Right atrium auricular region (tissue), 2 donors: ENCODE measurements at regions not wholly inside any gene's neighbourhood (a gene's known extent, or its start where the extent isn't known, plus 50 kb on each side); places are given as distances from the start of the nearest gene placed in this dataset.

Experiments
- DNase-seq: peaks from one replicate; pipeline ENCODE4 v3.0.0-alpha.2; 2019; ENCODE audit warnings: low spot score
- H3K27ac ChIP-seq, 2 donors: fragments of 200-600 bp; sonication (generic); 1 replicate in 1 of 2; 2 replicates in 1 of 2; pipeline ENCODE4 v1.5.1; 2016 to 2019
- H3K27me3 ChIP-seq, 2 donors: fragments of 200-600 bp; sonication (generic); one replicate each; pipeline versions ENCODE4 v1.5.1 to v1.6.0; 2017 to 2019
- H3K36me3 ChIP-seq: fragments of 200-600 bp; sonication (generic); one replicate; pipeline ENCODE4 v1.5.1; 2016
- H3K4me1 ChIP-seq, 2 donors: fragments of 200-600 bp; sonication (generic); one replicate each; pipeline versions ENCODE4 v1.5.1 to v1.6.0; 2017 to 2019
- H3K4me3 ChIP-seq, 2 donors: fragments of 200-600 bp; sonication (generic); 1 replicate in 1 of 2; 2 replicates in 1 of 2; pipeline ENCODE4 v1.5.1; 2017 to 2019; ENCODE audit warnings: mild to moderate bottlenecking in 1 of 2, moderate library complexity in 1 of 2
- H3K9me3 ChIP-seq, 2 donors: fragments of 200-600 bp; sonication (generic); one replicate each; pipeline ENCODE4 v1.5.1; 2019
- CTCF ChIP-seq, 2 donors: fragments of 200-600 bp; sonication (generic); IDR thresholded peaks; one replicate each; pipeline ENCODE4 v1.5.1; 2019; ENCODE audit warnings: antibody characterized with exemption in 2 of 2

- no peaks in the 10 kb centered on the region for H3K4me1 ChIP-seq
- H3K36me3 ChIP-seq: no peaks in the 10 kb centered on the region
- no peak for TF ChIP-seq CTCF (IDR thresholded peaks at IDR 0.05)
- no peak for DNase-seq
- no peak overlapping the region for H3K27ac ChIP-seq
- H3K4me3 ChIP-seq: no peak overlapping the region
- H3K9me3 ChIP-seq: no peaks in the 10 kb centered on the region
- no peaks in the 10 kb centered on the region for H3K27me3 ChIP-seq
Measured at GRCh38 chr21:35579520-35580293, 480.6 kb downstream of the SETD4 start.

GRCh38 chr21:35578831-35579471 lies 481.4 kb downstream of the SETD4 start:
- Histone ChIP-seq H3K36me3 (no peaks in the 10 kb centered on the region), H3K4me1 (no peaks in the 10 kb centered on the region), H3K27ac (no peak overlapping the region), H3K27me3 (no peaks in the 10 kb centered on the region), H3K4me3 (no peak overlapping the region), H3K9me3 (no peaks in the 10 kb centered on the region)
- no peak for DNase-seq
- no peak for TF ChIP-seq CTCF (IDR thresholded peaks at IDR 0.05)

DNA sequence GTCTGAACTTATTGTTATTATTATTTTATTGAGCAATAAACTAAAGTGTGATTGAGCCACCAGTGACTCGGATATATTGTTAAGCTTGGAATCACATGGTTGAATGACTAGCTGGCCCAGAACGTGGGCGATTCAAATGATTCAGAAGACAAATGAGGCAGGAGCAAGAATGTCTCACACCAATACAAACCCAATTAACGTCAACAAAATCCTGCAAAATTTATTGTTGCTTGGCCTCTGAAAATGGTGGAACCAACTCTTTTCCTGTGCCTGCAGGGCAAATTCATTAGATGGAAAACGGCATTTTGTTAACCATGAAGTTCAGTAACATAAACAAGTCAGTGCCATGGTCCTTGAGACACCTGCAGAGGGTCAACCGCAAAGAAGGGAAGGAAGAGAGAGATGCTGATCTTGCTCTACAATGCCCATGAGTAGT lies 482.0 kb downstream of the SETD4 start:
- Histone ChIP-seq H3K4me3 (no peak overlapping the region), H3K4me1 (no peaks in the 10 kb centered on the region), H3K9me3 (no peaks in the 10 kb centered on the region), H3K27me3 (no peaks in the 10 kb centered on the region), H3K36me3 (no peaks in the 10 kb centered on the region), H3K27ac (no peak overlapping the region)
- no peak for DNase-seq
- TF ChIP-seq CTCF (IDR thresholded peaks at IDR 0.05): no peak

- TF ChIP-seq CTCF (IDR thresholded peaks at IDR 0.05): no peak
- no peaks in the 10 kb centered on the region for H3K4me1 ChIP-seq
- no peak overlapping the region for H3K4me3 ChIP-seq
- no peaks in the 10 kb centered on the region for H3K36me3 ChIP-seq
- no peaks in the 10 kb centered on the region for H3K27me3 ChIP-seq
- DNase-seq: no peak
- H3K27ac ChIP-seq: no peak overlapping the region
- no peaks in the 10 kb centered on the region for H3K9me3 ChIP-seq
Measured at GRCh38 chr21:35575280-35575915, 484.9 kb downstream of the SETD4 start.

DNA sequence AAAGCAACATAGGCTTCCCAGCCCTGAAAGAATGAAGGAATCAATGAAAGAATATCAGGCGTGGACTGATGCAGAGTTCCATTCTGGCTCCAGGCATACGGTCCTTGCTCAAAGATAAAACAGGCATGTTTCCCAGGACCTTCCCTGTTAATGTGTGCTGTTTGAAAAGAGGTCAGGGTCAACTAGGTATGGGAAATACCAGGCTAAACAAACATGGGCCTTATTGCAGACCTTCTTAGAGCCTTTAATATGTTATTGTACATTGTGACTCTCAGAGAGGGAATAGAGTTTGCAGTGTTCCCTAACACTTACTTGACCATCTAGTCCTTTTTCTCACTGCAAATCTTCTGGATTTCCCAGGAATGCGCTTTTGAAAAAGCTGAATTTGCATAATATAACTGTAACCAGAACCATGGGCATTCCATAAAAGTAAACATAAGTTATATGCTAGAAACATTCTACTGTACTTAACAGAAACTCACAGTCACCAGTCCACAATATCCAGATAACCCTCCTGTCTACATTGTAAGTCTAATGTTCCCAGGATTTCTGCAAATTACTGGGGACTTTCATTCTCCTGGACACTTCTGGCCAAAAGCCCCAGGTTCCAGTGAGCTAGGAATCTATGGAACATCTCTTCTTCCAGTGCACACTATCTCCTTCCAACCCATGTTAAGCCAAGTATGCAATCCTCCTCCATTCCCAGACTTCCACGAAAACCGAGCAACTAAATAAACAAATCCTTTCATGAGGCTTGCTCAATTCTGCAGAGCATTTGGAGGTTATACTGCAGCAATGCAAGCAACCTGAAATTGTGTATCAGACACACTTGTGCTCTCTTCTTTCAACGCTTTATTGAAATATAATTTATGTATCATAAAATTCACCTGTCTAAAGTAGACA lies 486.6 kb downstream of the SETD4 start:
- H3K27me3 ChIP-seq: no peaks in the 10 kb centered on the region
- H3K36me3 ChIP-seq: no peaks in the 10 kb centered on the region
- H3K9me3 ChIP-seq: no peaks in the 10 kb centered on the region
- no peak for DNase-seq
- TF ChIP-seq CTCF (IDR thresholded peaks at IDR 0.05): no peak
- no peak overlapping the region for H3K4me3 ChIP-seq
- H3K27ac ChIP-seq: no peak overlapping the region
- no peaks in the 10 kb centered on the region for H3K4me1 ChIP-seq
